ENCODE measurements at regions not wholly inside any gene's neighbourhood (a gene's known extent, or its start where the extent isn't known, plus 50 kb on each side); places are given as distances from the start of the nearest gene placed in this dataset.

GRCh38 chr20:39758876-39759275 lies 796.7 kb downstream of the DHX35 start:
- Histone ChIP-seq H4K8ac (ENCODE audit: extremely low read depth, insufficient read depth, low read length) (no peak overlapping the region), H4K5ac (ENCODE audit: insufficient read length, low read depth, low read length) (no peak overlapping the region), H2BK5ac (ENCODE audit: low read depth, low read length) (no peak overlapping the region), H3K27me3 (replicated peaks in 1 of 4; ENCODE audit: control insufficient read depth in 3 of 4, extremely low read depth in 1 of 4, insufficient read depth in 3 of 4, low read length in 3 of 4) (no peaks in the 10 kb centered on the region), H3K14ac (ENCODE audit: insufficient read length) (no peak overlapping the region), H3K4me1 (replicated peaks in 1 of 4; ENCODE audit: control insufficient read depth in 3 of 4, insufficient read depth in 4 of 4, low read length in 3 of 4) (no peaks in the 10 kb centered on the region), H2BK120ac (replicated peaks; ENCODE audit: low read depth, low read length) (no peak overlapping the region), H2AK5ac (ENCODE audit: low read depth, low read length) (no peak overlapping the region), H3K18ac (ENCODE audit: extremely low read depth, low read length) (no peak overlapping the region), H4K91ac (replicated peaks; ENCODE audit: insufficient read length, low read length) (no peak overlapping the region), H3K79me1 (ENCODE audit: low read depth, low read length) (no peaks in the 10 kb centered on the region), H3K79me2 (ENCODE audit: control insufficient read depth in 1 of 2, insufficient read depth in 2 of 2, low read length in 2 of 2) (no peaks in the 10 kb centered on the region), H2BK20ac (ENCODE audit: low read length) (no peak overlapping the region), H3K4me2 (ENCODE audit: insufficient read depth in 1 of 2, low read depth in 2 of 2, low read length in 2 of 2) (no peak overlapping the region), H3K36me3 (ENCODE audit: control insufficient read depth in 2 of 4, insufficient read depth in 4 of 4, low read length in 3 of 4) (no peaks in the 10 kb centered on the region; a peak in 1 of 8 replicates), H3K23ac (ENCODE audit: insufficient read length) (no peak overlapping the region), H4K20me1 (replicated peaks in 1 of 2; ENCODE audit: control insufficient read depth in 1 of 2, insufficient read depth in 2 of 2, low read length in 2 of 2) (no peaks in the 10 kb centered on the region), H3K4me3 (ENCODE audit: extremely low read depth in 1 of 4, insufficient read depth in 2 of 4, low read depth in 3 of 4, low read length in 4 of 4) (no peak overlapping the region), H3K9me3 (ENCODE audit: insufficient read depth in 2 of 2, low read depth in 1 of 2, low read length in 1 of 2) (0 out of 4 replicates have a peak, but pooled peaks cover 0 to 4% of the 10 kb centered on the region in 2 experiments), H2BK15ac (ENCODE audit: low read length) (no peak overlapping the region), H3K4ac (replicated peaks; ENCODE audit: insufficient read length, low read depth, low read length) (no peak overlapping the region), H2AFZ (ENCODE audit: low read length) (no peak overlapping the region), H3K9ac (replicated peaks in 1 of 4; ENCODE audit: extremely low read depth in 1 of 4, low read depth in 3 of 4, low read length in 3 of 4) (no peak overlapping the region), H3K56ac (replicated peaks; ENCODE audit: insufficient read length, low read depth, low read length) (no peak overlapping the region), H3K23me2 (ENCODE audit: low read depth, low read length) (no peaks in the 10 kb centered on the region), H3K27ac (ENCODE audit: low read depth, low read length) (no peak overlapping the region), H2BK12ac (ENCODE audit: low read depth, low read length) (no peak overlapping the region)
- WGBS, 2 experiments (ENCODE audit: extremely low coverage in 1 of 2, insufficient coverage in 1 of 2, insufficient read length in 1 of 2, insufficient replicate concordance in 2 of 2, low coverage in 1 of 2, low lambda C conversion rate in 2 of 2, missing lambda C conversion rate in 1 of 2), result 74% methylated on average over 4 of the region's 4 CpGs; no CpG with 5 or more reads in 1 of the 2 experiments
- no peak for FAIRE-seq
- CTCF ChIA-PET (ENCODE audit: partially characterized antibody), result interaction anchor here (0.7 kb wide), 1 partner anchor 264 kb away, joined by 3 read pairs; no protein-coding TSS in a partner anchor
- no peak for DNase-seq (ENCODE audit: low read depth in 1 of 2, low spot score in 2 of 2)
- POLR2A ChIA-PET (ENCODE audit: partially characterized antibody), result no interaction called here
- TF ChIP-seq CBX8 (IDR thresholded peaks at IDR 0.05; ENCODE audit: borderline replicate concordance, low read depth, low read length) (no peak), KDM5A (IDR thresholded peaks at IDR 0.05; ENCODE audit: low read length) (no peak), POLR2A (IDR thresholded peaks at IDR 0.05; ENCODE audit: control extremely low read depth in 1 of 2, low read depth in 2 of 2, low read length in 2 of 2) (no peak), SP2 (IDR thresholded peaks at IDR 0.05; ENCODE audit: low read length) (no peak), TAF1 (IDR thresholded peaks at IDR 0.05; ENCODE audit: low read depth, low read length) (no peak), TAF7 (optimal IDR thresholded peaks at IDR 0.05; ENCODE audit: borderline replicate concordance, low read depth, low read length) (no peak), SAP30 (IDR thresholded peaks at IDR 0.05; ENCODE audit: insufficient read depth, insufficient replicate concordance, low read length) (no peak), GABPA (IDR thresholded peaks at IDR 0.05; ENCODE audit: borderline replicate concordance, insufficient read depth, low read length) (no peak), RNF2 (IDR thresholded peaks at IDR 0.05; ENCODE audit: borderline replicate concordance, low read depth, low read length, missing control alignments, poor library complexity, severe bottlenecking) (no peak), SP4 (IDR thresholded peaks at IDR 0.05; ENCODE audit: low read length) (no peak), YY1 (IDR thresholded peaks at IDR 0.05; ENCODE audit: low read depth, low read length) (no peak), HDAC6 (IDR thresholded peaks at IDR 0.05; ENCODE audit: low read depth, low read length) (no peak), TEAD4 (IDR thresholded peaks at IDR 0.05; ENCODE audit: low read depth, low read length) (no peak), CHD1 (IDR thresholded peaks at IDR 0.05; ENCODE audit: low read depth, low read length) (no peak), E2F6 (IDR thresholded peaks at IDR 0.05) (no peak)
